SH-SY5Y (cell line): ENCODE measurements at regions not wholly inside any gene's neighbourhood (a gene's known extent, or its start where the extent isn't known, plus 50 kb on each side); places are given as distances from the start of the nearest gene placed in this dataset.

Source experiments
- GATA2 ChIP-seq: IDR thresholded peaks from 2 replicates; pipeline ENCODE4 v1.6.1; 2011; ENCODE audit warnings: mild to moderate bottlenecking, low read depth, low read length
- GATA3 ChIP-seq: IDR thresholded peaks from 2 replicates; pipeline ENCODE4 v1.6.1; 2011; ENCODE audit warnings: low read depth, mild to moderate bottlenecking, low read length, moderate library complexity

DNA sequence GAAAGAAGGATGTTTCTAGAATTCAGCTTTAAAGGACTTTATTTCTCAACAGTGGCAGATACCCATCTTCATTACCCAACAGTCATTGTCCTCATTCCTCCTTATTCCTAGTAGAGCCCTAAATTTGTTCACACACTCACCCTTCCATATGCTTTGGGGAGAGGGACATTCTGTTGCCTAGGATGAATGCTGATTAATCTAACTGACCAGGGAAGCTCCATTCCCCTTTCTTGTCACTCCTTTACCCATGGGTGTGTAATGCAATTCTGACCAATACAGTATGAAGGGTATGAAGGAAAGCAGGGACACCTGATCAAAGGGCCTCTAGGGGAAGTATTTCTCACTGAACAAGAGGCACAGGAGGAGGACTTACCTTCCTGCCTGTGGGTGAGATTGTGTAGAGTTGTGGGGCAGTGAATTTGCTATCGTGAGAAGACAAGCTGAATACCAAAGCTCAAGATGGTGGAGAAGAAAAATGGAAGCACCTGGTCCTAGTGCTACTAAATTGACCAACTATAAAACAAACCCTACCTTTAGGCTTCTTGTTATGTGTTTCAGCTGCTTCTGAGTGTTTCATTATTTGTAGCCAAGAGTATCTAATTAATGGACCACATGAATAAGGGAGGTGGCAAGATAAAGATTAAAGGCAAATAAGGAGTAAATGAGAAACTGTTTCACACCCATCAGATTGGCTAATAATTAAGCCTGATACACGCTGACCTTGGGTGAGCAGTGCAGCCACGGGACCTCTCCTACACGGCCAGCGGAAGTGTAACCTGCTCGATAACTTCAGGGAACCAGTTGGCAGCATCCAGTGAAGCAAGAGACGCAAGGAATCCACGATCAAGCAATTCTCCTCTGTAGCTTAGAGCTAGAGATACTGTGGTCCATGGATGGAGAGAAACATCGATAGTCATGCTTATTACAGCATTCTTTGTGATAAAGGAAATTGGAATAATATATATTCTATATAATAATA lies 202.3 kb downstream of the MYCN start:
- no peak for TF ChIP-seq GATA3
- no peak for TF ChIP-seq GATA2

DNA sequence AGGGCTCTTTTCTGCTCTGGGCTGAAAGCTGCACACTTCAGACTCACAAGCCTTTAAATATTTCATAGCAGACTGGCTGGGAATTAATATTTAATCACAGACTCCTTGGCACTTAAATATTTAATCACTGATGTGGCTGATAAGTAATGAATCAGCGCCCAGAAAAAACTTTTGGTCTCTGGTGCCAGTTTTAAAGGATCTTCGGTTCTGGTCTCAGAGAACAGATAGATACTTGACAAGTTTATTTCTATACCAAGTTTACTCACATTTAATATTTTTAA lies 201.2 kb downstream of the MYCN start:
- TF ChIP-seq GATA3 (no peak), GATA2 (no peak)

DNA sequence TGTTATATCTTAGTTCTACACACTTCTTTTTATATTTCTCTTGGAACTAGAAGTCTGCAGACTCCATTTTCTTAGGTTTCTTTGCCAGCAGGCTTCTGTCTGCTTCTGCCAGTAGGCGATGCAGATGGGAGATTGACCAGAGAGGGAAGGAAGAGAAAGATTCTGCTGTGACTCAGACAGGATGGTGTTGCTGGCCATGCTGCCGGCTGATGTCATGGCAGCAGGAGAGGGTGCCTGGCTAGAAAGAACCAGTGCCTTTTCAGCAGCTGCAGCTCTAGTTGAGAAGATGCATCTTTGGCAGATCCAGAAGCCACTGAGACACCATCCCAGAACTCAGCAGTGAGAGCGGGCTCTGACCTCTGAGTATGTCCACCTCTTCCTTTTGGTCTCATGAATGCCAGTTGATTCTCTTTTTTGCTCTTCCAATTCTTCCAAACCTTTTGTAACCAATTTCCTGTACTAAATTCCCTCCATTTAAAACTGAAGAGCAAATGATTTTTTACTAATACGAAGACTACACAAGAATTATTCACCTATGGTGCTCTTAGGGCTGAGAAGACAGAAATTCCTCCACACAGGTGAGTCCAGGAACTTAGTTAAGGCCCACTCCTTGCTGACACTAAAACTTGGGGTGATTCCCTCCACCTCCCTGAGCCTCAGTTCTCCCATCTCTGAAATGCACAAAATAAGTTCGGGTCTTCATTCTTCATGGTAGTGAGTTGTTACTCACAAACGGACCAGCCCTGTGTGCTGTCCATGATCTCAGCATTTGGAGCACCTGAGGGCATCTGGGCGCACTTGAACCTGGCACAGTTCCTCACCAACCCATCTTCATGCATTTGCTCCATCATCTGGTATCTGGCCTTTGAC lies 200.7 kb downstream of the MYCN start:
- TF ChIP-seq GATA3 (no peak), GATA2 (no peak)

- no peak for TF ChIP-seq GATA3
Observed at GRCh38 chr2:16139663-16140615, 199.6 kb downstream of the MYCN start.

DNA sequence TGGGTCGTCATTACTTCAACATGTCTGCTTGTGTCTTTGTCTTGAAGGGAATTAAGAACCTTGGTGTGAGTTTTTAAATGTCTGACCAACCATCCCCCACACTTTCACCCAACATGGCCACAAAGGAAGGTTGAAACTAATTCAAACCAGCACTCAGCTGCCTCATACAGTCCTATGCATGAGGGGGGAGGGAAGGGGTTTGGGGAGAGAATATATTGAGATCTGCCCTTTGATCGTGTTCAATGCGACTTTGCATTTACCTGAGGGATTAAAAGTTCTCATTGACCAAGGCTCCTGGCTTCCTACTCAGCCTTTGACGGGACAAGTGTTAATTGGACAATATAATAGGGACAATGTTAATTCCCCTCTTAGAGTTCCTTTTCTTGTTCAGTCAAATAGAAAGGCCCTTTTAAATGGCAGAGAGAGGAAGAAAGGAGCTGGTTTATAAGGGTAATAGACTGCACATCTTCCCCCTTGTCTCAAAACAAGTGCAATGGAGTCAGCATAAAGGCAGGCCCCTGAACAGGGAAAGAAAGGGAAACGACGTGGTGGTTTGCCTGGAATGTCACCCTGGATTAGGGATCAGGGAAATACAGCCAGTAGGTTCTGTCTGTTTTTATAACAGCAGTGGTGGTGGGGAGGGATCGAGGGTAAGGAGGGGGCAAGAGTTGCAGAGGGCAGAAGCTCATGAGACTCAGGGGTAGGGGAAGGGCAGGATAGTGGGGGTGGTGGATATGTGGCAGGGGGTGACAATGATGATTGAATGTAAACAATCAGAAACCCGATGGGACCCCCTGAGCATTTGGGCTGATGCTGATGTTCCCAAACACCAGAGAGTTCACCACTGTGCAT lies 198.7 kb downstream of the MYCN start:
- TF ChIP-seq GATA3, result no peak

GRCh38 chr2:16137080-16137755 lies 196.9 kb downstream of the MYCN start:
- TF ChIP-seq GATA2 (no peak), GATA3 (no peak)

DNA sequence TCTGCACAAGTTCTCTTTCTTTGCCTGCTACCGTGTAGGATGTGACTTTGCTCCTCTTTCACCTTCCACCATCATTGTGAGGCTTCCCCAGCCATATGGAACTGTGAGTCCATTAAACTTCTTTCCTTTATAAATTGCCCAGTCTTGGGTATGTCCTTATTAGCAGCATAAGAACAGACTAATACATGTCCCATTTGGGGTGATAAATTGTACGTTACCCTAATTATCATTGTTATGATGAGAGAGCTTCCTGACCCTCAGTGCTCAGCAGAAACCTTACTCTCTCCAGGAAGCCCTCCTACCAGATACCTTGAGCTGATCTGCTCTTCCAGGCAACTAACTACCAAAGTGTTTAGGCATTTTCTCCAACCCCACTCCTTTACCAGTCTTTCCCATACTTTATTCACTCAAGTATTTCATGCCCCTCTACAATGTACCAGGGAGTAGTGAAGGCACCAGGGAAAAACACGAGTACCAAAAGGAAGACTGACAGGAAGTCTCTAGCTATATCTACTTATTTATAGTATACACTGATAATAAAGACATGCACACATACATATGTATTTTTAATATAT lies 196.2 kb downstream of the MYCN start:
- TF ChIP-seq GATA2, result no peak
- TF ChIP-seq GATA3, result no peak

DNA sequence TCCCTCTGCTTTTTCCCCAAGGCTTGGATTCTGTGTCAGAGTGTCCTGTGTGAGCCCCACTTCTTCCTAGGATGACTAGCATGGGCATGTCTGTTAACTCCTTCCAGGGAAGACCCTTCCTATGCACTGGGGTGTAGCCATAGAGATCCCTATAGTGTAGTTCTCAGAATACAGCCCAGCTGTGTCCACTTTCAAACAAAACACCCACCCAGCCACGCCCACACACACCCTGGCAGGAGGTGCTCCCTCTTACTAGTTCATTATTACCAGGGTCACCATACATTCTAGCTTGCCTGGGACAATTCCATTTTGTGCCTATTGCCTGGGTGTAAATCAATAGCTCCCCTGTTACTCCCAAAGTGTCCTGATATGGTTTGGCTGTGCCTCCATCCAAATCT lies 195.6 kb downstream of the MYCN start:
- TF ChIP-seq GATA2 (no peak), GATA3 (no peak)

DNA sequence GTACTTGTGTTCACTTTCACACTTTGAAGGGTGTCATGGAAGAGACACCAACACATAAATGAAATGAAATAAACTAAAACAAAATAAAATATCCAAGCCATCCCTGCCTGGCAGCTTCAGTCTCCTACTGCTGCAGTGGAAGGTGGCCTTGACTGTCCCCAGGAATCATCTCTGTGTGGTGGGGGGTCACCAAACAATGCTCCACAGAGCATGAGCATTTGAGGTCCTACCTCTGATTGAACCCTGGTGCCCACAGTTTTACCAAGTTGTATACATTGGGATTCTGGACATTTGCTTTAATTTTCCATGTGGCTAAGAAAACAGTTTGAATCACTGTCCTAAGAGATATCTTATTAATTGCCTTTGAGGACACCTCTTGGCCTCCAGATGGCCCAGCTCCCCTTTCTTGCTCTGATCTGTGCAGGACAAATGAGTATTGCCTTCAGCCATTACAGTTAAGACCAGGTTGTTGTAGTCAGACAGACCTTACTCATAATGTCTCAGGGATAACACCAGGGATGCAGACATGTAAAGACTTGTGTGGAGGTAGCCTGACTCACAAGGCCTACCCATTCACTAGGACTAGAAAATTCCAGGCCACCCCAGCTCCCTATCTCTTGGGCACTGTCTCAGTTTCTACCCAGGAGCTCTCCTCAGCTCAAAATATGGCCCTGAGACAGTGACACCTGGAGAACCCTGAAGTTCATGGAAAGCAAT lies 195.0 kb downstream of the MYCN start:
- TF ChIP-seq GATA3, result no peak
- no peak for TF ChIP-seq GATA2

DNA sequence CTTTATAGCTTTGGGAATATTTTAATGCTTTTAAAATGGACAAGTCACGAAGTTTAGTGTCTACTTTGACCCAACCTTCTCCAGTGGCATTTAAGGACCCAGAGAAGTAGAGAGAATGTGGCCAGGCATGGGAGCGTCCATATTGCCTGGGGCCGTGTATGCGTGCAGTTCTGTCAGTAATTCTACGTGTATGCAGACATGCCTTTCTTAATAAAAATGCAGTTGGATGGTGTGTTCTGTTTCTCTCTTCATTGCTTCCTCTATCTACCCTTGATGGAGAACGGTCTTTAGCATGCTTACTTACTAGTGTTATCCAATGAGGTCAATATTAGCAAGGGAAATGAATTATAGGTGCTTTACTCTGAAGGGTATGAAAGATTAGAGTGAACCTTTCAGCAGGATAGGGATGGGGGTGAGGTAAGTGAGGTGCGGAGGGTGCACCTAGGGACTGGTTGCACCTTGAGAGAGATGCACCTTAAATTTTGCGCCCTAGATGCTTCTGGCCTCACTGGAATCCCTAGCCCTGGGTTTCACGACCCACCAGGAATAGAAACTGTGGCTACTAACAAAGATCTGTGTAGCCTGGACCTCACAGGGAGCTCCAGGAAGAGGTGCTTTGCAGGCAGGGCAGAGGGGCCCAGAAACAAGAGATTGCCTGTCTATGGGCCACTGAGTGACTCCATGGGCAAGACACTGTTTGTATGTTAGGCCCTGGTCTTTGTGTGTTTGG lies 194.3 kb downstream of the MYCN start:
- TF ChIP-seq GATA2, result no peak
- TF ChIP-seq GATA3, result no peak

DNA sequence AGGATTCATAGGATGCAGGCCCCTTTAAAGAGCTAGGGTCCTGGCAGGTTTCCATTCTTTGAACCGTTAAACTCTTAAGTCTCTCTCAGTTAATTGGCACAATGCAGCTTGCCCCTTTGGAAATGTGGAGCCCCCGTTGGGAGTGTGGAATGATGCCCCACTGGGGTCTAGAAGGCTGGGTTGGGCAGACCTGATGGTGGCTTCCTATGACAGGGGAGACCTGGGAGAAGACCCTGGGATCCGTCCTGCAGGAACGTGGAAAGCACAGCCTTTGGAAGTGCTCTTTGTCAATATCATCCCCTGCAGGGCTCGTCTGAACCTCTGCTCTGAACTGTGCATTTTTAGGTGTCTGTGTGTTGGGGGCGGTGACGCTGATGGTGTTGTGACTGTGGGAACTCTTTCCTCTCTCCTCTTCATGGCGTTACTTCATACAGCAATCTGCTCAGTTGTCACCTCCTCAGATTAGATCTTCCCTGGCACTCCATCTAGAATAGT lies 190.6 kb downstream of the MYCN start:
- TF ChIP-seq GATA2, result no peak
- TF ChIP-seq GATA3, result no peak
